ENCODE measurements at regions not wholly inside any gene's neighbourhood (a gene's known extent, or its start where the extent isn't known, plus 50 kb on each side); places are given as distances from the start of the nearest gene placed in this dataset.

DNA sequence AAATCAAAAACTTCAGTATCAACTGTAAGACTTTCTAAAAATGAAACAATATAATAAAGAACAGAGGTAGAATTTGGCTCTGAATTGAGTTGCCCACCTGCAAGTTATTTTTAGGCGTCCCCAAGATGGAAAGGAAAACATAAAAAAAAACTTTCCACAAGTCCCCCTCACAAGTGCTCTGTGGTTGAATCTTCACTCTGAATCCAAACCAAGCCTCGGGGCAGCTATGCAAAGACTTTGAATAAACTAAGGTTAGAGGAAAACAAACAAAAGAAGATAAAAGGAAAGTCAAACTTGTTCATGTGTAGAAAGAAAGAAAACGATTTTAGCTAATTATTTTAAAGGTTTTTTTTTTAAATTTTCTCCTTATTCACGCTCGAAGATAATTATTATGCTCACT, 372.4 kb upstream of the SLIT2 start:
- no peak for FAIRE-seq

- FAIRE-seq = no peak
These were observed 393.7 kb upstream of the SLIT2 start for GRCh38 chr4:19857991-19858390.

DNA sequence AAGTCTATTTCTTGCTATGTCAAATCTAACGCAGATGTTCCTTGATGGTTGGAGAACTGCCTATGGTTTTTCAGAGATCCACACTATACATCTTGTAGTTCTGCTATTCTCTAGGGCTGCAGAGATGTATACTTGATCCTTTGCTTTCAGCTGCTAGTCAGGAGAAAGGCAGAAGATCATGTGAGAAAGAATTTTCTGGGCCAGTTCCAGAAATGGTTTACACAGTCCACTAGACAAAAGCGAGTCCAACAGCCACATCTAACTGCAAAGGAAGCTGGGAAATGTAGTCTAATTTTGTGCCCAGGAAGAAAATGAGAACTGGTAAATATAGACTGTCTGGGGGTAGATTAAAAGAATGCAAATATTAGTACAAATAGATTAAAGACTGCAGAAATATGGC, 394.3 kb upstream of the SLIT2 start:
- FAIRE-seq = no peak

GRCh38 chr4:19850909-19851308, 400.8 kb upstream of the SLIT2 start:
- FAIRE-seq = no peak

DNA sequence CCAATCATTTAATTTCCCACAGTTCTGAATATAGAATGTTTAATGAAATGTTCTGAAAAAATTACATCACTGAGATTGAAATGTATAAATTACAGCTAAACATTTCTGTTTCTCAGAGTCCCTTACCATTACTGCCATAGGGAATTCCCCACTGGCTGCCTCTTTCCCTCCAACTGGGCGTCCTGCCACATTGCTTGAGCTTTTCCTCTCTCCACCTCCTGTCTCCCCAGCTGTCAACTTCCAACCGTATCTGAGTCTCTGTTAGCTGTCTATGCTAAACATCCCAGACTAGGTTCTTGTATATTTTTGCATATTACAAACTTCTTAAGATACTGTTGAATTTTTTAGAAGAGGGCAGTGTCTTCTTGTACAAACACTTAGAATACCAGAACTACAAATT, 407.3 kb upstream of the SLIT2 start:
- FAIRE-seq = no peak

GRCh38 chr4:19842471-19842870, 409.2 kb upstream of the SLIT2 start:
- FAIRE-seq = no peak

DNA sequence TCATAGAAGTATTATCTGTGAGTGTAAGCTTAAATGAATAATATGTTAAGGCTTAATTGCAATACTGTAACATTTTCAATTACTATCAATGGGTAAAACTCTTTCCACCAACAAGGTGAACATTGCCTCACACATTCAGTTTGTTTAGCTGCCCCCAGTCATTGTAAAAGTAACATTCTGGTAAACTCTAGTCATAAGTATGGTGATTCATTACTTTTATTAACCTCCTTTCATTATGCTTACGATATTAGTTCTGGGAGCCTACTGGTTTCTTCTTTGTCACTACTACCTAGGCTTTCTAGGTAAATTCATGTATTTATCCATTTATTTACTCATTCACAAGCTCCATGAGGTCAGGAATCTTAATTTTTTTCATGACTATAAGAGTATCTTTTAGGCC, 412.8 kb upstream of the SLIT2 start:
- no peak for FAIRE-seq

GRCh38 chr4:19835429-19835828, 416.3 kb upstream of the SLIT2 start:
- no peak for FAIRE-seq

GRCh38 chr4:19832411-19832810, 419.3 kb upstream of the SLIT2 start:
- FAIRE-seq = no peak

DNA sequence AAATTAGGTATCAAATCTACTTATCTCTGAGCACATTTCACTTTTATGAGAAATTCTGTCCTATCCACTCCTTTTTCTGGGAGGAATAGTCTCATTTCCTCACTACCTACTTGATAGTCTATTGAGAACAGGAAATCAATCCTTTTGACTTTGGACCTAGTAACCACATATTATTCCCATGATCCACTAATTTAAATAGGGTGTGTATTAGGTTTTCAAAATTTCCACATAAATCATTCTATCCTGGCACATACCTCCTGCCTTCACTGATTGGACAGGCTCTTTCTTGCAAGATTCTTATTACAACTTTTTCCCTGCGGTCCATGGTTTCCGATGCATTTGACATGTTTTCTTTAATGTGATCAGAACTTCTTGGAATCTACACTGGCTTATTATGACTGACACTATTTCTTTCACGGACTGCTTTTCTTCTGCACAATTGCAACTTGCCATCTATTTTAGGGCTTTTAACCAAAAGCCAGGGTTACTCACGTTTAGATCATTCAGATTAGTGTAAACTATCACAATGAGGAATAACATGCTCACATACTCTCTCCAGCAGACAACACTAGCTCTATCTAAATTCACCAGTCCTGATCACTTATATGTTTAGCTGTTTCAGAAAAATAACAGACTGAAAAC, 419.9 kb upstream of the SLIT2 start:
- no peak for FAIRE-seq

GRCh38 chr4:19829101-19829500, 422.6 kb upstream of the SLIT2 start:
- no peak for FAIRE-seq

DNA sequence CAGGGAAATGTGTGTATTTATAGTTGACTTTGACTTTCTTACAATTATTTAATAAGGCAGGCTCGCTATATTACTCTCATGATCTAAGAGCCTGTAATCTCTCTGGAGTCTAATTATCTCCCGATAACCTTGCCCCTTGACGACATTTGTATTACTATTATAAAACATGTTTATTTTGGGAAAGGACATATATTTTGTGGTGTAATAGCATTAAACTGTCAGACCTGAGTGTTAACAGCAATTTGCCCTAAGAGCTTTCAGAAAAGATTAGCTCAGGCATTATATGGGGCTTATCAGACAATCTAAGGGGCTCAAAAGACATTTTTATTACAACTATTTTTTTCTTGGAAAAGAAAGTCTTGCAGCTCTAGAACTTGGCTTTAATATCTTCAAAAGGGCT, 427.9 kb upstream of the SLIT2 start:
- no peak for FAIRE-seq

GRCh38 chr4:19819737-19820136, 432.0 kb upstream of the SLIT2 start:
- no peak for FAIRE-seq

- FAIRE-seq = no peak
These were observed 441.7 kb upstream of the SLIT2 start for GRCh38 chr4:19809989-19810388.

GRCh38 chr4:19807505-19807904, 444.2 kb upstream of the SLIT2 start:
- no peak for FAIRE-seq

DNA sequence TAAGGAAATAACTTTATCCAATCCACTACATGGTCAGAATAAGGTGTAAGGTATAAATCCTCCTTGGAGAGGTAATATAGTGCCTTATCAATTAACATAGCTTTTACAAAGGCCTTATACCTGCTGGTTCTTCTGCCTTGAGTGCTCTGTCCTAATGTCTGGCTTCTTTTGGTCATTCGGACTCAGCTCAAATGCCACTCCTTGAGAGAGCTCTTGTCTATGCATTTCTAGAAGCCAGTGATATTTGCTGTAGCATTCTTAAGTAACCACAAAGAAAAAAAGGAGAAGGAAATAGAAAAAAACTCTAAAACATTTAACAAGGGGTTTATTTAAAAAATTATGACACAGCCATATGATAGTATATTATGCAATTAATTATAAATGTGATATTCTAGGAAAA, 444.8 kb upstream of the SLIT2 start:
- no peak for FAIRE-seq

- FAIRE-seq = no peak
These were observed 448.3 kb upstream of the SLIT2 start for GRCh38 chr4:19803406-19803805.

DNA sequence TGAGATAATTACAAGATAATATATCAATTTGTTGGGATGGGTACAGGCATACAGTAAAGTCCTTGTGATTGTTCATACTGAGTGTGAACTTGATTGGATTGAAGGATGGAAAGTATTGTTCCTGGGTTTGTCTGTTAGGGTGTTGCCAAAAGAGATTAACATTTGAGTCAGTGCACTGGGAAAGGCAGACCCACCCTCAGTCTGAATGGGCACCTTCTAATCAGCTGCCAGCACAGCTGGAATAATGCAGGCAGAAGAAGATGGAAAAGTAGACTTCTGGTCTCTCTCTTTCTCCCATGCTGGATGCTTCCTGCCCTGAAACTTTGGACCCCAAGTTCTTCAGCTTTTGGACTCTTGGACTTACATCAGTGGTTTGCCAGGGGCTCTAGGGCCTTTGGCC, 457.9 kb upstream of the SLIT2 start:
- FAIRE-seq = no peak

- FAIRE-seq = no peak
These were observed 460.1 kb upstream of the SLIT2 start for GRCh38 chr4:19791422-19792123.

DNA sequence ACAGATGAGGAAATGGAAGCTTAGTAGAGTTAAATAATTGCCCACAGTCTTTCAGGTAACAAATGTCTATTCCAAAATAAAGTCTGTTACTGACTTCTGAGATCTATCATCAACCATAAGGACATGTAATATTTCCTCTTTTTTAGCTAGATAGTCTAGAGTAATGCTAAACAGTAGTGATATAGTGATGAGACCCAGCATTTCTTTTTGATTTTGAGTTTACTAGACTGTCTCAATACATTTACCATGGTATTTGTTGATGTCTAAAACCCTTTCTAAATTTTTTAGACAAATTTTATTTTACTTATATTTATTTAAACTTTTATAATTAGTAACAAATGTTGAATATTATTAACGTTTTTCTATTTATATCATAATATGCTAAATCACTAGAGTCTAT, 465.1 kb upstream of the SLIT2 start:
- FAIRE-seq = no peak

DNA sequence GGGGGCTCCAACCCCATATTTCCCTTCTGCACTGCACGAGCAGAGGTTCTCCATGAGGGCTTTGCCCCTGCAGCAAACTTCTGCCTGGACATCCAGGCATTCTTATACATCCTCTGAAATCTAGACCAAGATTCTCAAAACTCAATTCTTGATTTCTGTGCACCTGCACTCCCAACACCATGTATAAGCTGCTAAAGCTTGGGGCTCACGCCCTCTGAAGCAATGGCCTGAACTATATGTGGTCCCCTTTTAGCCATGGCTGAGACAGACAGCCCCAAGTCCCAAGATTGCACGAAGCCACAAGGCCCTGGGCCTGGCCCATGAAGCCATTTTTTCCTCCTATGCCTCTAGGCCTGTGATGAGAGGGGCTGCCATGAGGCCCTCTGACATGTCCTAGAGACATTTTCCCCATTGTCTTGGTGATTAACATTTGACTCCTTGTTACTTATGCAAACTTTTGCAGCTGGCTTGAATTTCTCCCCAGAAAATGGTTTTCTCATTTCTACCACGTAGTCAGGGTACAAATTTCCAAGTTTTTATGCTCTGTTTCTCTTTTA, 468.0 kb upstream of the SLIT2 start:
- FAIRE-seq = no peak

DNA sequence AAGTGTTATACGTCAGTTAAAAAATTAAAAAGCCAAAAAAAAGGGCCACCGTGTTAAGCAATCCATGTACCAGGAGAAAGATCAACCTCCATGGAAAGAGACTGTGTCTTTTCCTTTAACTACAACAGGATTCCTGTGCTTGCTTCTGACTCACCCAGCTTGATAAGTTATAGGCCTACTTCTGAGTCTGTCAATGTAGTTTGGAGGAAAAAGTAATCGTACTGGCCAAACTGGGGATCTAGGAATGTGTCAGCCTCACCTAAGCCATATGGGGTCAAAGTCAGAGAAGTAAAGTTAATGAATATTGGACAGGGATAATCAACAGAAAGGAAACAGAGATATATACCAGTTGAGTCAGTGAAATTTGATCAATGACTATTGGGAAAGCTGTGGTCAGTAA, 470.8 kb upstream of the SLIT2 start:
- FAIRE-seq = no peak

- no peak for FAIRE-seq
These were observed 474.8 kb upstream of the SLIT2 start for GRCh38 chr4:19776929-19777328.

GRCh38 chr4:19776021-19776459, 475.7 kb upstream of the SLIT2 start:
- FAIRE-seq = no peak

Data from A204.1 (cell line).